ENCODE measurements at regions not wholly inside any gene's neighbourhood (a gene's known extent, or its start where the extent isn't known, plus 50 kb on each side); places are given as distances from the start of the nearest gene placed in this dataset.

- Histone ChIP-seq H3K27me3 (no peaks in the 10 kb centered on the region), H3K4me3 (no peak overlapping the region), H3K4me1 (no peaks in the 10 kb centered on the region), H3K36me3 (no peaks in the 10 kb centered on the region), H3K27ac (no peak overlapping the region), H3K9me3 (no peaks in the 10 kb centered on the region)
- TF ChIP-seq CTCF (IDR thresholded peaks at IDR 0.05): no peak
- no peak for DNase-seq
- intact Hi-C loops (cut with DNase I; ENCODE audit: low total_unique reads): no loop called here
Measured at GRCh38 chr5:5558638-5559527, 136.4 kb downstream of the ICE1 start.

- no peak for TF ChIP-seq CTCF (IDR thresholded peaks at IDR 0.05)
- intact Hi-C loops (cut with DNase I; ENCODE audit: low total_unique reads): no loop called here
Measured at GRCh38 chr5:5558102-5558501, 135.6 kb downstream of the ICE1 start.

GRCh38 chr5:5551499-5551898, 129.0 kb downstream of the ICE1 start:
- H3K27me3 ChIP-seq: no peaks in the 10 kb centered on the region
- no peak overlapping the region for H3K4me3 ChIP-seq
- no peak overlapping the region for H3K27ac ChIP-seq
- no peaks in the 10 kb centered on the region for H3K36me3 ChIP-seq
- no peak for TF ChIP-seq CTCF (IDR thresholded peaks at IDR 0.05)
- no peak for DNase-seq
- H3K9me3 ChIP-seq: no peaks in the 10 kb centered on the region
- no peaks in the 10 kb centered on the region for H3K4me1 ChIP-seq
- intact Hi-C loops (cut with DNase I; ENCODE audit: low total_unique reads): no loop called here

More at GRCh38 chr5:5558102-5558501, 135.6 kb downstream of the ICE1 start:
- no peaks in the 10 kb centered on the region for H3K9me3 ChIP-seq
- no peak for DNase-seq
- no peaks in the 10 kb centered on the region for H3K4me1 ChIP-seq
- H3K4me3 ChIP-seq: no peak overlapping the region
- H3K27ac ChIP-seq: no peak overlapping the region
- H3K27me3 ChIP-seq: no peaks in the 10 kb centered on the region
- no peaks in the 10 kb centered on the region for H3K36me3 ChIP-seq

GRCh38 chr5:5546408-5546807, 123.9 kb downstream of the ICE1 start:
- intact Hi-C loops (cut with DNase I; ENCODE audit: low total_unique reads): no loop called here
- Histone ChIP-seq H3K9me3 (no peaks in the 10 kb centered on the region), H3K27me3 (no peaks in the 10 kb centered on the region), H3K4me3 (no peak overlapping the region), H3K27ac (no peak overlapping the region), H3K4me1 (no peaks in the 10 kb centered on the region), H3K36me3 (no peaks in the 10 kb centered on the region)
- DNase-seq: no peak
- no peak for TF ChIP-seq CTCF (IDR thresholded peaks at IDR 0.05)

GRCh38 chr5:5544094-5544663, 121.7 kb downstream of the ICE1 start:
- no peaks in the 10 kb centered on the region for H3K36me3 ChIP-seq

More at GRCh38 chr5:5544094-5544663, 121.7 kb downstream of the ICE1 start:
- H3K27ac ChIP-seq: no peak overlapping the region
- no peaks in the 10 kb centered on the region for H3K27me3 ChIP-seq
- TF ChIP-seq CTCF (IDR thresholded peaks at IDR 0.05): no peak
- no peak for DNase-seq
- H3K4me3 ChIP-seq: no peak overlapping the region
- intact Hi-C loops (cut with DNase I; ENCODE audit: low total_unique reads): no loop called here
- H3K4me1 ChIP-seq: no peaks in the 10 kb centered on the region
- H3K9me3 ChIP-seq: no peaks in the 10 kb centered on the region

All from tibial artery (tissue), 4 donors.